Stimulated activated CD4-positive, alpha-beta T cell treated with anti-CD3 and anti-CD28 coated beads, Interleukin-12 subunit alpha, Interleukin-12 subunit beta, amount 100 ng/mL, for 48 hours (primary cell): ENCODE measurements at regions not wholly inside any gene's neighbourhood (a gene's known extent, or its start where the extent isn't known, plus 50 kb on each side); places are given as distances from the start of the nearest gene placed in this dataset.
"Not testable (repeated sequence)": the region's sequence is repeated elsewhere in the genome, so short reads cannot be mapped to it uniquely, and the experiment has no call there.

Experiments
- DNase-seq, 3 donors: peaks; one replicate each; pipeline ENCODE4 v3.0.0-alpha.2; 2020; ENCODE audit warnings: low read depth in 2 of 3, low spot score in 1 of 3

- no peak for DNase-seq
Measured at GRCh38 chr16:26768385-26769010, 298.2 kb upstream of the C16orf82 start.

GRCh38 chr16:26770547-26770946, 296.2 kb upstream of the C16orf82 start:
- DNase-seq = no peak

GRCh38 chr16:26772503-26772902, 294.2 kb upstream of the C16orf82 start:
- DNase-seq = no peak

GRCh38 chr16:26777821-26778220, 288.9 kb upstream of the C16orf82 start:
- DNase-seq = no peak

GRCh38 chr16:26787924-26788323, 278.8 kb upstream of the C16orf82 start:
- no peak for DNase-seq

- DNase-seq = no peak
Measured at GRCh38 chr16:26791169-26791568, 275.6 kb upstream of the C16orf82 start.

GRCh38 chr16:26795184-26795583, 271.5 kb upstream of the C16orf82 start:
- DNase-seq = peak in 1 of 3 donors; percentile 24

GRCh38 chr16:26801628-26802027, 265.1 kb upstream of the C16orf82 start:
- DNase-seq = no peak

GRCh38 chr16:26802440-26802839, 264.3 kb upstream of the C16orf82 start:
- no peak for DNase-seq

- no peak for DNase-seq
Measured at GRCh38 chr16:26802965-26803364, 263.8 kb upstream of the C16orf82 start.

GRCh38 chr16:26806657-26807056, 260.1 kb upstream of the C16orf82 start:
- DNase-seq = no peak

GRCh38 chr16:26809461-26809860, 257.3 kb upstream of the C16orf82 start:
- DNase-seq = no peak

- no peak for DNase-seq
Measured at GRCh38 chr16:26816266-26816665, 250.5 kb upstream of the C16orf82 start.

- DNase-seq = no peak
Measured at GRCh38 chr16:26816885-26817571, 249.7 kb upstream of the C16orf82 start.

- no peak for DNase-seq
Measured at GRCh38 chr16:26818393-26818792, 248.3 kb upstream of the C16orf82 start.

GRCh38 chr16:26824469-26824868, 242.3 kb upstream of the C16orf82 start:
- DNase-seq = no peak

- no peak for DNase-seq
Measured at GRCh38 chr16:26826500-26826899, 240.2 kb upstream of the C16orf82 start.

GRCh38 chr16:26827386-26827785, 239.3 kb upstream of the C16orf82 start:
- DNase-seq = no peak

- DNase-seq = no peak
Measured at GRCh38 chr16:26830428-26831127, 236.1 kb upstream of the C16orf82 start.

- DNase-seq = not testable (repeated sequence)
Measured at GRCh38 chr16:26836114-26836513, 230.6 kb upstream of the C16orf82 start.

- DNase-seq = no peak
Measured at GRCh38 chr16:26838931-26839330, 227.8 kb upstream of the C16orf82 start.

- DNase-seq = no peak
Measured at GRCh38 chr16:26840691-26841090, 226.0 kb upstream of the C16orf82 start.
